GM20431 (cell line): ENCODE measurements at regions not wholly inside any gene's neighbourhood (a gene's known extent, or its start where the extent isn't known, plus 50 kb on each side); places are given as distances from the start of the nearest gene placed in this dataset.

ENCODE experiments used
- in situ Hi-C: fragments of 300-500 bp; cut with MseI, MboI; formaldehyde crosslinking; loops from one replicate; pipeline ENCODE4 v1.15.0; 2020; ENCODE audit warnings: low sequenced_read_pairs; ENCODE audit not compliant: unreplicated experiment

- in situ Hi-C loops, result no loop called here
These were observed 1011.3 kb downstream of the XPNPEP1 start for GRCh38 chr10:108911814-108912541.

DNA sequence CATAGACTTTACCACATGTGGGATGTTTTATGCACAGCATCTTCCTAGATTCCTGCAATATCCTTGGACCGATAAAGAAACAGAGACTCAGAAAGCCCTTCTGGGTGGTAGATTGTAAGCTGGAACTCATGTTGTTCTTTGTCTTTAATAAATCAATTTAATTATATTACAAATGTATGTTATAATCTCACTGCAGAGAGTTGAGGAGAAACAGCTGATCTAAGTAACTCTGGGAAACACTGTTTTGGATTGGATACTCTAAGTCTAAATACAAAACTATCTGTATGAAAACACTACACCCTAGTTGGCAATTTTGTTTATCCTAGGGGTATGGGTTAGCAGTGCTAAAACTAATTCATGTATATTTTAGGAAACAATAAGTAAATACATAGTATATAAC lies 1015.2 kb downstream of the XPNPEP1 start:
- in situ Hi-C loops, result no loop called here

DNA sequence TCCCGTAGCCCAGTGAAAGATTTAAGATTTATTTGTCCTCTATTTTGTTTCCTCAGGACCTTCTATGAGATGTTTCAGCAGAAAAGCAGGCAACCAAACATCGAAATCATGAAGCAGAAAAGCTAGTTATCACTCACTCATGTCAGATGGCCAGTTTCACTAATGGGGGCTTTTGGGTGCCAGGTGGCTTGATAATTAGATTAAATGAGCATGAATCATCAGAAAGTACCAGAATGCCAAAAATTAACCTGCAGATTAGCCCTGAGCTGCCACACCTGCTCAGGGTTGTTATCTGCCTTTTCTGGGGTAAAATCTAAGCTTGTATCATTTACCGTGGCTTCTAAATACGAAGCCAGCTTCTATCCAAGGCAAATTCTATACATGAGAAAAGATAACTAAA lies 1017.5 kb downstream of the XPNPEP1 start:
- in situ Hi-C loops, result no loop called here

DNA sequence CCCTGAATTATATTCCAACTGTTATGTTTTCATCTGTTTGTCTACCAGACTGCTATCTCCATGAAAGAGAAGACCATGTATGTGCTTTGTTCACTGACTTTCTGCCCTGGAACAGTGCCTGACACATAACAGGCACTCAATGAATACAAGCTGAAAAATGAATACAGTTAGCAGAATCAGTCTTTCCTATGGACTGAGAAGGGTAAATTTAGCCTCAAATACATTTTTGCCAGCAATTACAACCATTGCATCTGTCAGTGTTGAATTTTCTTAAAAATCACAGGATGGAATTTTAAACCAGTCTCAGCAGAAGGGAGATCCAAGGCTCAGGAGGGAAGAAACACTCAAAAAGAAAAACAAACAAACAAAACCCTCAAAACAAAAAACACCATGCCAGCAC lies 1018.1 kb downstream of the XPNPEP1 start:
- in situ Hi-C loops, result no loop called here

- in situ Hi-C loops, result no loop called here
These were observed 1019.0 kb downstream of the XPNPEP1 start for GRCh38 chr10:108904163-108904838.

GRCh38 chr10:108902619-108903285 lies 1020.6 kb downstream of the XPNPEP1 start:
- in situ Hi-C loops, result no loop called here

DNA sequence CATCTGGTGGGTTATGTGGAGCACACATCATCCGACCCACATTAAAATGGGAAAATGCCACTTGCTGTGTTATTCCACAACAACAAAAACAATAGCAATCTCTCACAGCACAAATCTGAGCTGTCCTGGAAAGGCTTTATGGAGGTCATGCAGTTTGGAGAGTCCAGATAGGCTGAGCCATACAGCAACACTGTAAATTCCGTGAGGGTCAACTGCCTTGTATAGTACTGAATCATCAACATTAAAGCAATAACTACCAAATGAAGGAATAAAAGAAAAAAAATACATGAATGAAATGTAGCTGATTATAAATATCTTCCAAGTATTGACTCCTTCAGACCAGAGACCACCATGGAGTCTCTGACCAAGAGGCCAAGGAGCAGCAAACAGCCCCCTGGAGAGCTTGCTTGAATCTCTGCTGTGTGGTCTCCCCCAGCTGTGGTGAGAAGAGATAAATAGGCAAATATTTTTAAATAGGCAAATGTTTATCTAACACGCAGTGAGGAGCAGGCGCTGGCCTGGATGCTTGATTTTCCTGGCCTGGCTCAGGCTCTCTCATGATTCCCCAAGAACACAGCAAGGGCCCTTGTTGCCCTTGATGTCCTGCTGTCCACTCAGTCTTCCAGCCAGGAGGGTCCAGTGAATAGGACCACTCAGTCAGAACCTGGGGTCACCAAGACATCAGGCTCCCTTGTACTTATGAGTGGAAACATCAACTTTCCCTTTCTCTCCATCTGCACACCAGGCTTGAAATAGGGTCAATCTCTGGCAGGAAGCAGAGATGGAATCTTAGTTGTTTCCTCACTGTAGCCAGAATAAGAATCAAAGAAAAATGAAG lies 1021.3 kb downstream of the XPNPEP1 start:
- in situ Hi-C loops, result no loop called here

- in situ Hi-C loops, result no loop called here
These were observed 1023.6 kb downstream of the XPNPEP1 start for GRCh38 chr10:108899670-108900069.

DNA sequence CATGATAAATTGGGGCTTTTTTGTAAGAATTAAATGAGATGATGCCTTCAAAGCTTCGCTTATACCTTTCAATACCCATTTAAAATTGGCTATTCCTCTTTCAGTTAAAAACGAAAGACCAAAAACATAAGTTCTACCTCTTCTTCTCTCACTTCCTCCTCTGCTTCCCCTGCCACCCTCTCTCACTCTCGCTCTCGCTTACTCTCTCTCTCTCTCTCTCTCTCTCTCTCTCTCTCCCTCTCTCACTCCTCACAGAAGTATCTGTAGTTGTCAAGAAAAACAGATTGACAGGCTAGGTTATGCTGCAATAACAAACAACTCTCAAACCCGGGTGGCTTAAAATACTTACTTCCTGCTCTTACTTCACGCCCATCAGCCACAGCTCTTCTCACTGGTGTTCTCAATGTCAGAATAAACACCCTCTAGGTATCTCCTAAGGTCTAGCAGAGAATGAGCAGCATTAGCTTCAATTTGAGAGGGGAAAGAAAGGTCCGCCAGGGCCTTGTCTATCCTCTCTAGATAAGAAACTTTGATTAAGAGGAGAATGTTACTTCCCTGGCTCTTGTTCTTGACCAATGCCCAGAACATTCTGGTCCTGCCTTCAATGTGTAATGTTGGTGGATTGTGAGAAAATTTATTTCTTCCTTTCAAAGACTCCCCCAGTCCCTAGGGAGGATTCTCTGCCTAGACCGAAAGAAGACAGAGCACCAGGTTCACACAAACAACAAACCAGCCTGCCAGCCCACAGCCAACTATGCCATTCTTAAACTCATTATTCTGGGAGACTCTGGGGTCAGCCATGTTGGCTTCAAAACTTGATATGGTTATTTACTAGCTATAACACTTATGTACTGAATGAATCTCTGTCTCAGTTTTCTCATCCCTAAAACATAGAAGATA lies 1028.7 kb downstream of the XPNPEP1 start:
- in situ Hi-C loops, result no loop called here

DNA sequence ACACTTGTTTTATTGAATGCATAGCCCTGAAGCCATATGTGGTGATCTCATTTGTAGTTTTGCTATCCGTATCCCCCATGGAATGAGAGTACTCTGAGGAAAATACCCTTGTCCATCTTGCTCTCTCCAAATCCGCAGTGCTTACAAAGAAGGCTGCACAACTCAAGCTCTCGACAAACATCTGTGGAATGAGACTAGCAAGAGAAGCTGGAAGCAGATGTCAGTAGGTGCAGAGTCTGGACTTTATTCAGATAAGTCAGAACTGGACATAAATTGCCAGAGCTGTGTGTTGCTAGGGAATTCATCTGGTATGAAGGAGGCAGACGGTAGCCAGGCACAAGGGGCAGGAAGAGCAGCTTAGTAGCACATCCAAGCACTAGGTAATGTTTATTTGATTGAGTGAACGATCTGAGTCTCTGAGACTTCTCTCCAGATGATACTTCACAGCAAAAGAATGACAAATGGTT lies 1046.2 kb downstream of the XPNPEP1 start:
- in situ Hi-C loops, result no loop called here

- in situ Hi-C loops, result no loop called here
These were observed 1050.5 kb downstream of the XPNPEP1 start for GRCh38 chr10:108872854-108873253.

DNA sequence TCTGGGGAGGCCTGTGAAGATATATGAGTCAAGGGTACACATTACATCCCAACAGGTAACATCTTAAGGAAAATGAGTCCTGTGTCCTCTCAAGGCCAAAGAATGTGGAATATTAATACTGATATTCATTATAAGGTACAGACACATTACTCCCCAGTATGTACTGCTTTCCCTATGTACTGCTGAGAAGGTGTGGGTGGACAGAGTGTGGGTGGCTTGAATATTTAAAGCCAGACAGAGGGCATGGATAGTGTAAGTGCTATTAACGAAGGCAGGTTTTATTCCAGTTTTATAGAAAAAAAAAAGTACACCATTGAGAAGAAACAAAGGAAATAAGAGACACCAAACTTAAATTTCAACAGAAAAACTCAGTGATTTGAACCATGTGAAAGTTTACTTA lies 1054.4 kb downstream of the XPNPEP1 start:
- in situ Hi-C loops, result no loop called here

GRCh38 chr10:108862676-108863350 lies 1060.5 kb downstream of the XPNPEP1 start:
- in situ Hi-C loops, result no loop called here

- in situ Hi-C loops, result no loop called here
These were observed 1062.0 kb downstream of the XPNPEP1 start for GRCh38 chr10:108861181-108861754.

DNA sequence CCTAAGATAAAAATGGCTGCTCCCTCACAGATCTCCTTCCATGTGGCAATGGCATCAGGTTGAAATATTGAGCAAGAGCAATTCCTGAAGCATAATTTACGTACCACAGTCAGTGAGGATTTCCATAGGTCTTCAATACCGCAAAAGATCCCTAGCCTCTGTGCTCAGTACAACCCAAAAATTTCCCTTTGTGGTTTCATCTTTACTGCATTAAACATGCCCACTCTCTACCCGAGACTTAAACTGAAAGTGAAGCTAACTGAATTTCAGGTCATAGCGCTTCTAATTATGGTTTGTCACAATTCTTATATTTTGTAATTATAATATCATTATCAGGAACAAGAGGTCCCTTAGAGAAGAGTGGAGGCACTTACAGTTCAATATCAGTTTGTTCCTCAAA lies 1071.1 kb downstream of the XPNPEP1 start:
- in situ Hi-C loops, result no loop called here

- in situ Hi-C loops, result no loop called here
These were observed 1073.0 kb downstream of the XPNPEP1 start for GRCh38 chr10:108850138-108850854.

GRCh38 chr10:108849688-108850087 lies 1073.6 kb downstream of the XPNPEP1 start:
- in situ Hi-C loops, result no loop called here

DNA sequence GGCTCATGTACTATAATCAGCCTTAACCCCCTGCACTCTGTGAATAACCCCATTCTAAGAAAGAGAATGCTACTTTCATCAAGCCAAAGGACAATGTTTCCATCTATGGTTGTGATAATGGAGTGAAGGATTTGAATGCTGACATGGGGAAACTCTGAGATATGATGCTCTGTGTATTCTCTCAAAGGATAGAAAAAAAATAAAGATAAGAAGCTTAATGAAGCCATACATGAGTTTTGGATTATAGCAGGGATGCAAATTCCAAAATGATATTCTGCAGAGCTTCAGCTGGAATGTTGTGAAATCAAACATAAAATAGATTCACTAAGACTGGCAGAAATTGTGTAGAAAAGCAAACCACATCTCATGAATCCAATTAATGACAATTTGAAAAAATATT lies 1074.1 kb downstream of the XPNPEP1 start:
- in situ Hi-C loops, result no loop called here
